ENCODE measurements at regions not wholly inside any gene's neighbourhood (a gene's known extent, or its start where the extent isn't known, plus 50 kb on each side); places are given as distances from the start of the nearest gene placed in this dataset.
"Not testable (repeated sequence)": the region's sequence is repeated elsewhere in the genome, so short reads cannot be mapped to it uniquely, and the experiment has no call there.

DNA sequence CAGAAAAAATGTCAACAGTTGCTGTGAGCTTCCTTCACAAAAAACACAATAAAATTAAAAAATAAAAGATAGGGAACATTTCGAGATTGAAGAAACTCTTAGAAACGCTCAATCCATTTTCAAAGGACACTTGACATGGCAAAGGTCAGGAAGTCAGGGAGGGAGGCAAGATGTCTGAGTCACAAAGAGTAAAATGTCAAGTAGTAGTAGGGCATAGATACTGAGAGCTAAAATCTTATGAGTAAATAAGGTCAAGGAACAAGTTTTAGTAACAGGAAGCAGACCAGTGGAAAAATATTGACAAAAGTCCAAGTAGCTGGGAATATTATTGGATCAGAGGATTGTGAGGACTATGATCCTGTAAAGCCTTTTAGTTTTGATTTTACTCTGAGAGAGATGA is 495.6 kb downstream of the TMX3 start:
- DNase-seq, result no peak

- DNase-seq, result no peak
Observed at GRCh38 chr18:68215931-68216330, 499.0 kb downstream of the TMX3 start.

DNA sequence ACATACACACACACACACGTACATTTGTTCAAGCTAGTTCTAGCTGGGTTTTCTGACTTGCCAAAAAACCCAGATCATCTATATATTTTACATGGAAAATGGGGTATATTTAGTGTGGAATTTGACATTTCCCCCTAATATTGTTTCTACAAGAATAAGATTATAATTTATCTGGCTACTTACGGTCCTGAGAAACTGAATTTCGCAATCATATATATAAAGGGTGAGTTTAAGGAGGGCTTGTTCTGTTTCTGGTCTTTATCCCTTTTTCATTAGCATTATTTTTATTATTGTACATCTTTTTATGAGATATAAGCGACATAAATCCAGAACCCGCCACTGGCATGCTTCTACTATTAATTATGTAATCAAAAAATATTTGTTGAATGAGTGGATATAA is 528.9 kb downstream of the TMX3 start:
- DNase-seq, result no peak

- DNase-seq, result no peak
Observed at GRCh38 chr18:68181956-68182355, 533.0 kb downstream of the TMX3 start.

DNA sequence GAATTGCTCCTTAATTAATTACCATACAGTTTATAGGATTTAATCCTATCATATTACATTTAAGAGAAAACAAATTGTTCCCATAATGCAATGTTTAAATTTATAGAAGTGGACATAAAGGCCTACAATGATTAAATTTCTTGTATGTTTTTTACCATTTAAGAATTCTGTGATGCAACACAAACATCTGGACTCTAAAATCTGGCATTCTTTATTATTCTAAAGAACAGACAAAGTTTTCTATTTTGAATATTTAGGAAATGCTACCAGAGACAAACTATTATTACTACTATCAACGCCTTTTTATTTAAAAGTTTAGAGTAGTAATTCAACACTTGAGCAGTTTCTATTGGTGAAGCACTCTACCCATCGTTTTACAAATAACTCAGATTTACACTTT is 535.1 kb downstream of the TMX3 start:
- no peak for DNase-seq

- no peak for DNase-seq
Observed at GRCh38 chr18:68178921-68179320, 536.0 kb downstream of the TMX3 start.

DNA sequence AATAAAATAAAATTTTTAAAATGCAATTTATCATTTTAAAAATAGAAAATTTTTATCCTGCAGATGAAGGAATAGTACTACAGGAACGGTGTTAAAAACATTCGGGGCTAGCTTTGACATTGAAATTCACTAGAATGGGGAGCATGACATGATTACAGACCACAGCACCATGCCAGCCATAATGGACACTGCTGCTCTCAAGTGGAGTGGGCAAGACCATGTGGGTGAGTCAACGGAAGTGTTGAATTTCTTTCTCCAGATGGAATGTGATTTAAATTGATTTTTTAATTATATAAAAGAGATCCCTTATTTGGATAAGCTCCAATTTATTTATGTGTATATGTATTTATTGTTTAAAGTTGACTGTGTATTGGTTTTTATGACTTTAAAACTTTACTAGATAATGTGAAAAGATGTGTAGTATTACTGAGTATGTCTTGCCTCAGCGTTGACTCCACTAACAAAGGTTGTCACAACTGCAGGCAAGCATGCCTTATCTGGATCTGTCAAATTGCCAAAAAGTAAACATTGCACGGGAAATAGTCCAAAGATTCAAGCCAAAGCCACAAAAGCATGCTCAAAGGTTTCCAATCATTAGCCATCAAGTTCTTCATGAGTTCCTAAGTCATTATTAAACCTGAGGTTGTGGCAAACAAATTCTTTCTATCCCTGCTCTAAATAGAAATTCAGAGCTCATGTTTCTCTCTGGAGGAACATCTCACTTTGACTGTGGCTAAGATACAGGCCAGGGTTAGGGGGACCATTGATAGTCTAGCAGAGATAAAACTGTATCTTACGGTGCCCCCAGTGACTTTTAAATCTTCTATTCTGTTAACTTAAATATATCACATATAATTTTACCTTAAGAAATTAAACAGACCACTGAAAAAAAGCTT is 536.9 kb downstream of the TMX3 start:
- no peak for DNase-seq

- DNase-seq, result no peak
Observed at GRCh38 chr18:68176901-68177300, 538.0 kb downstream of the TMX3 start.

DNA sequence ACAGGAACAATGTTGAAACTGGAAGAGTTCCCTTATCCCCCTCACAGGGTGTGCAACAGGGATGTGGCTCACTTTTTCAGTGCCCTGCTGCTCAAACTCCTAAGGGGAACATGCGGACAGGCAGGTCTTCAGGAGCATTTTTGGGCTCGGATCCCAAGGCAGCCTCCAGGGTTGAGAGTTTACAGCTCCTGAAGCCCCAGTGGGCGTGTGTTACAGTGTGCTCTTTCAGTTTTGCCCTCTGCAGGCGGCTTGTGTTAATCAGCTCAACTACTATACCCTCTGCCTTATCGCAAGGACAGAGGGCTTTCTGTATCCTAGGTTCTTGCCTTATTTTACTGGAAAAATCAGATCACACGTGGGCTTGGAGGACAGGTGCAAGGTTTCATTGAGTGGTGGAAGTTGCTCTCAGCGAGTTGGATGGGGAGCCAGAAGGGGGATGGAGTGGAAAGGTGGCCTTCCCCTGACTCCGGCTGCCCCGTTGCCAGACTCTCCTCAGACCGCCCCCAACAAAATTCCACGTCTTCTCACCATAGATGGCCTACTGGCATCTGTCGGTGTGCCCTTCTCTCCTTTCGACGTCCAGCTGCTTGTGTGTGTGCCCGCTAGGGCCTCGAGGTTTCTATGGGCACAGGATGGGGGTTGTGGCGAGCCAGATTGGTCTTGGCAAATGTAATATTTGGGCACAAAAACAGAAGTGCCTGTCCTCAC is 541.9 kb downstream of the TMX3 start:
- no peak for DNase-seq

GRCh38 chr18:68164909-68165308 is 550.0 kb downstream of the TMX3 start:
- no peak for DNase-seq

DNA sequence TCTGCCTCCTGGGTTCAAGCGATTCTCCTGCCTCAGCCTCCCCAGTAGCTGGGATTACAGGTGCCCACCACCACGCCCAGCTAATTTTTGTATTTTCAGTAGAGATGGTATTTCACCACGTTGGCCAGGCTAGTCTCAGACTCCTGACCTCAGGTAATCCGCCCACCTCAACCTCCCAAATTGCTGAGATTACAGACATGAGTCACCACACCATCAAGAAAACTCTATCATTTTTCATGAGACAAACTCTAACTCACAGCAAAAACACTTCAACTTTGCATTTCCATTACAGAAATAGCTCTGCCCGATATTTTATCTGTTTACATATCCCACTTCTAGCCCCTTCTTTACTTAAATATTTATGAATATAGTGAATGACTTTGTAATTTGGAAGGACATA is 561.1 kb downstream of the TMX3 start:
- DNase-seq, result not testable (repeated sequence)

- DNase-seq, result no peak
Observed at GRCh38 chr18:68152770-68153169, 562.1 kb downstream of the TMX3 start.

DNA sequence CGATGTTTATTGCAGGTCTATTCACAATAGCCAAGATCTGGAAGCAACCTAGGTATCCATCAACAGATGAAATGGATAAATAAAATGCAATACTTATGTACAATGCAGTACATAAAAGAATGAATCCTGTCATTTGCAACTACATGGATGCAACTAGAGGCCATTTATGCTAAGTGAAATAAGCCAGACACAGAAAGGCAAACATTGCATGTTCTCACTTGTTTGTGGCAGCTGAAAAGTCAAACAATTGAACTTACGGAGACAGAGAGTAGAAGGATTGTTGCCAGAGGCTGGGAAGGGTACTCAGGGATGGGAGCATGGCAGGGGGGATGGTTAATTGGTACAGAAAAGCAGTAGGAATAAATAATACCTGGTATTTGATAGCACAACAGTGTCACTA is 563.9 kb downstream of the TMX3 start:
- DNase-seq, result no peak

- DNase-seq, result no peak
Observed at GRCh38 chr18:68148863-68149262, 566.0 kb downstream of the TMX3 start.

DNA sequence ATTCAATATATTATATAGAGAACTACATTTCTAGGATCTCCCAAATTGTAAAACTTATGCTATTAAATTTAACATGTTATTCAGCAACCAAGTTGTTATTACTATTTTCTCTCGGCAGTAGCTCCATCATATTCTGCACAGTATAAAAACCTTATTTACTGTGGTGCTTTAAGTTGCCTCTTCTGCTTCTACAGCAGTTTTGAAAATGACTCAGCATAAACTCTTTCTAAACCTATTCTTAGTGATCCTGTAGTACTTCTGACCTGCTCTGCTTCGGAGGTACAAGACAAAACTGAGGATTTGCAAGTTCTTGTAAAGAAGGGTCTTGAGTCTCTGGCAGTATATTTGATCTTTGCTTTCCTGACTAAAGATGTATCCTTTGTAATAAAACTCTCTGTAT is 567.2 kb downstream of the TMX3 start:
- DNase-seq, result no peak

DNA sequence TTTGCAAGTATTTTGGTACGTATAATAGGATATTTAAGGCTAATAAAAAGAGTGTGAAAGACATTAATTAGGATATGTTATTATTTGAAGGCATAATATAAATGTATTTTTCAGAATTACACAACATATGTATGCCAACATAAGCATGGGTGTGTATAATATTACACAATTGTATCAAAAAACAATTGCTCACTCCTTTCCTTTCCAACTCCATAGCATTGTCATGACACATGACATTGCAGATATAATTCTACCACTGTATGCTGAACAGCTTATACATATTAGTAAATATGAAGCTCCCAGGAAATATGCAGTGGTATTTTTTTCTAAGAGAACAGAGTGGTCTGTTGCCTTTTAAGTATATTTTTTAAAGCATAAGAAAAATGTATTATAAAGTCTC is 593.1 kb downstream of the TMX3 start:
- no peak for DNase-seq

DNA sequence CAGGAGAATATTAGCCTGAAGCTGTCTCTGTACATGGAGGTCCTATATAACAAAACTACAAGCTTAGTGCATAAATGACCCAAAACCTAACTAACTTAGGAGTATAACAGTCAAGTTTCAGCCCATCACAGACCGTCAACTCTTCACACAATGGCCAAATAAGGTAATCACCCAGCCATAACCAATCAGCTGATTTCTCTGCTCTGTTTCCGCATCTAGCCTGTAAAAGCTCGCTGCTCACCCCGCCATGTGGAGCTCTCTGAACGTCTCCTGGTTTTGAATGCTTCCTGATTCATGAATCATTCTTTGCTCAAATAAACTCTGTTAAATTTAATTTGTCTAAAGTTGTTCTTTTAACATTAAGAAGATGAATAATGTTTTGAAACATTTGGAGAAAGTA is 593.6 kb downstream of the TMX3 start:
- no peak for DNase-seq

DNA sequence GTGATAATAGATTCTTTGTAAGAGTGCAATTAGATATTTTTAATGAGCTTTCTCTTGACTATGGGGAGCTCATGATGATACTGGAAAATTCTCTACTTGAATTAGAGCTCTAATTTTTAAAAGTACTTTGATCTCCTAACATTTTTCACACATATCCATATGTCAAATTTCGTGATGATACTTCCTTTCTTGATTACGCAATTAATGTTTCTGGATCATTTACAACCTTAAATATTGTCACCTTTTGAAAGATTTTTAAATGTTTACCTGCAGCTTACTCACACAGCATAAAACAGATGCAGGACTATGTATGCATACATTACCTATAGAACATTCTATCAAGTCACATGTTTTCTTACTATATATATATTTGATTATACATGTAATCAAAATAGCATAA is 598.5 kb upstream of the DSEL start:
- DNase-seq, result no peak

- no peak for DNase-seq
Observed at GRCh38 chr18:68104036-68104435, 587.5 kb upstream of the DSEL start.

DNA sequence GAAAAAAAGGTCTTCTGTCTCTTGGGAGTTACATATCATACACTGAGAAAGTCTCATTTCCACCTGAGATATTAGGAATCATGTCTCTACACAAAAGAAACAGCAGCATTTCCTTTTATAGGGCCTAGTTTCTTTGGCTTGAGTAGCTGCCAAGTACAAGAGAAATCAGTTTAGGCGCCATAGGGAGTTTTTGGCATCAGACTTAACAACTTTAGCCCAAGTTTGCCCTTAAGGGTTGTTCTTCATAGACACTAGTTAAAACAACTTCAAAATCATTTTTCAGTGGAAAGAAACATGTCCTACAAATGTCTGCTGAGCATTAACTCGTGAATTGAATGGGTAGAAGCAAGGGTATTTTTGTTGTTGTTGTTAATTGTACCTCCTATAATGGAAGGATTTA is 587.0 kb upstream of the DSEL start:
- DNase-seq, result no peak

DNA sequence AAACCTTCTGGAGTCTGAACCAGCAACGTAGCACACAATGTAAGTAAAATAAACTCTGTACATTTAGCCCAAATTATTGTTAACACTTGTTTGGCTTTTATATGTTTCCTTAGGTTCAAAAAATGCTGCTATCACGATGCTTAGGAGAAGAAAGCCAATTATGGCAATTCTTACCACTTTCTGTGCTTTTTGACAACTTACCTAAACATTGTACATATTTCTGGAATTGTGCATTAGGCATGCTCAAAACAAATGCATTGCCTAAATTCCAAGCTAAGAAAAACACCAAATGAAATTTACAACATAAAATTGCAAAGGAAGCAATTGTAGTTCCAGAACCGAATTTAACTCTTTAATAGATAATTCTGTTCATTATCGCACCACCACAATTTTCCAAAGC is 585.6 kb upstream of the DSEL start:
- DNase-seq, result no peak

DNA sequence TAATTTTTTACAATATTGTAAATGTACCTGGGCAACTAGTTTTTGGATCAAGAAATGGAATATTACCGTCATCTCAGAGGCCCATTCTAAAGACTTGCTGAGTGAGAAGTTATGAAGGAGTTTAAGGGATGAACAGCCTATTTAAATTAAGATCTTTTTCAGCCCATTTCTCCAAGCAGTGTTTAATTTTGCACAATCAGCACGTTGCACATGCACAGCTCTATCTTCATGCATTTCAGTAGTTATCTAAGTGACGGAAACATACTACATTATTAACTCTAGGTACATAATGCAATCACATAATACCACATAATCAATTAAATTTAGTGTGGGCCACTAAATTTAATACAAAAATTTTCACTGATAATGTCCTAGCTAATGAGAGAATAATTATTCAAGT is 582.1 kb upstream of the DSEL start:
- no peak for DNase-seq

DNA sequence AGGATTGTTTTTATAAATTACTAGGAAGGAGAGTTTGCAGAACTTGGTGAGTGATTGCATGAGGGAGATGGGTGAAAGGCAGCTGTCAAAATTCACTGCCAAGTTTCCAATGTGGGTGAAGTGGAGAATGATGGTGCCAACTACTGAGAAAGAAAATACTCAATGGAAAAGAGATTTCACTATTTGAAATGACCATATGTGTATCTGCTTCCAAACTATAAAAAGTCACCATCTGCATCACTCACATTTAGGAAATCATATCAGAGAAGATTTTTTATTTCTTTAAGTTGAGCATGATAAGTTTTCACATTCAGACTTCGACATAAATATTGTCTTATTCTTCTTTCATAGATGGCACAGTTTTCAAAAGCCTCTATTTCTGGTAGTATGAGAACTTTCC is 570.0 kb upstream of the DSEL start:
- DNase-seq, result no peak

GRCh38 chr18:68085251-68085650 is 568.7 kb upstream of the DSEL start:
- no peak for DNase-seq

- no peak for DNase-seq
Observed at GRCh38 chr18:68083776-68084175, 567.3 kb upstream of the DSEL start.
